ENCODE measurements at regions not wholly inside any gene's neighbourhood (a gene's known extent, or its start where the extent isn't known, plus 50 kb on each side); places are given as distances from the start of the nearest gene placed in this dataset.
"Not testable (repeated sequence)": the region's sequence is repeated elsewhere in the genome, so short reads cannot be mapped to it uniquely, and the experiment has no call there.

GRCh38 chr12:62044450-62045135, 215.6 kb upstream of the USP15 start:
- TF ChIP-seq CTCF (IDR thresholded peaks at IDR 0.05): no peak
- no peak for DNase-seq
- Histone ChIP-seq H3K27ac (no peak overlapping the region), H3K36me3 (no peaks in the 10 kb centered on the region), H3K27me3 (no peaks in the 10 kb centered on the region), H3K4me1 (no peaks in the 10 kb centered on the region), H3K9ac (ENCODE audit: low read depth in 2 of 2, low read length in 2 of 2) (no peak overlapping the region), H3K4me3 (no peak overlapping the region), H3K9me3 (no peaks in the 10 kb centered on the region)
- intact Hi-C loops (cut with DNase I): no loop called here

- Histone ChIP-seq H3K27ac (no peak overlapping the region), H3K4me1 (no peaks in the 10 kb centered on the region), H3K36me3 (no peaks in the 10 kb centered on the region), H3K27me3 (no peaks in the 10 kb centered on the region), H3K4me3 (no peak overlapping the region), H3K9me3 (no peaks in the 10 kb centered on the region), H3K9ac (ENCODE audit: low read depth in 2 of 2, low read length in 2 of 2) (no peak overlapping the region)
- TF ChIP-seq CTCF (IDR thresholded peaks at IDR 0.05): no peak
- intact Hi-C loops (cut with DNase I): no loop called here
- DNase-seq: no peak
Measured at GRCh38 chr12:62045211-62045610, 215.0 kb upstream of the USP15 start.

- Histone ChIP-seq H3K27me3 (no peaks in the 10 kb centered on the region), H3K27ac (no peak overlapping the region), H3K4me1 (no peaks in the 10 kb centered on the region), H3K4me3 (no peak overlapping the region), H3K9me3 (no peaks in the 10 kb centered on the region), H3K36me3 (no peaks in the 10 kb centered on the region), H3K9ac (ENCODE audit: low read depth in 2 of 2, low read length in 2 of 2) (no peak overlapping the region)
- no peak for DNase-seq
- intact Hi-C loops (cut with DNase I): no loop called here
- TF ChIP-seq CTCF (IDR thresholded peaks at IDR 0.05): no peak
Measured at GRCh38 chr12:62050785-62051184, 209.4 kb upstream of the USP15 start.

GRCh38 chr12:62069976-62070375, 190.2 kb upstream of the USP15 start:
- Histone ChIP-seq H3K9me3 (no peaks in the 10 kb centered on the region), H3K27me3 (no peaks in the 10 kb centered on the region), H3K4me3 (no peak overlapping the region), H3K27ac (no peak overlapping the region), H3K4me1 (no peaks in the 10 kb centered on the region), H3K36me3 (no peaks in the 10 kb centered on the region), H3K9ac (ENCODE audit: low read depth in 2 of 2, low read length in 2 of 2) (no peak overlapping the region)
- DNase-seq: no peak
- intact Hi-C loops (cut with DNase I): no loop called here
- no peak for TF ChIP-seq CTCF (IDR thresholded peaks at IDR 0.05)

- H3K9me3 ChIP-seq; intact Hi-C loops (cut with DNase I); H3K4me3 ChIP-seq; H3K36me3 ChIP-seq; H3K9ac ChIP-seq (ENCODE audit: low read depth in 2 of 2, low read length in 2 of 2); H3K27ac ChIP-seq; H3K27me3 ChIP-seq; H3K4me1 ChIP-seq; DNase-seq: not testable (repeated sequence)
Measured at GRCh38 chr12:62073236-62073635, 187.0 kb upstream of the USP15 start.

GRCh38 chr12:62075870-62076269, 184.3 kb upstream of the USP15 start:
- no peak overlapping the region for H3K27ac ChIP-seq
- H3K36me3 ChIP-seq: no peaks in the 10 kb centered on the region
- H3K27me3 ChIP-seq: no peaks in the 10 kb centered on the region
- no peak for TF ChIP-seq CTCF (IDR thresholded peaks at IDR 0.05)
- no peak overlapping the region for H3K4me3 ChIP-seq
- intact Hi-C loops (cut with DNase I): no loop called here
- no peak for DNase-seq
- no peak overlapping the region for H3K9ac ChIP-seq (ENCODE audit: low read depth in 2 of 2, low read length in 2 of 2)
- H3K9me3 ChIP-seq: no peaks in the 10 kb centered on the region
- H3K4me1 ChIP-seq: no peaks in the 10 kb centered on the region

Measured in colonic mucosa (tissue), 4 donors.